Testis (tissue), 2 donors: ENCODE measurements at regions not wholly inside any gene's neighbourhood (a gene's known extent, or its start where the extent isn't known, plus 50 kb on each side); places are given as distances from the start of the nearest gene placed in this dataset.

Experiments used
- DNase-seq: peaks from one replicate; pipeline ENCODE4 v3.0.0-alpha.2; 2019
- H3K27ac ChIP-seq, 2 donors: fragments of 200-600 bp; sonication (generic); one replicate each; pipeline ENCODE4 v1.5.1; 2019
- H3K27me3 ChIP-seq: fragments of 200-600 bp; sonication (generic); one replicate; pipeline ENCODE4 v1.5.1; 2019
- H3K36me3 ChIP-seq: fragments of 200-600 bp; sonication (generic); one replicate; pipeline ENCODE4 v1.5.1; 2017; ENCODE audit warnings: low read depth; ENCODE audit errors: missing control alignments
- H3K4me1 ChIP-seq: fragments of 200-600 bp; sonication (generic); one replicate; pipeline ENCODE4 v1.5.1; 2019
- H3K4me3 ChIP-seq, 2 donors: fragments of 200-600 bp; sonication (generic); one replicate each; pipeline ENCODE4 v1.5.1; 2017 to 2019
- H3K9me3 ChIP-seq: fragments of 200-600 bp; sonication (generic); one replicate; pipeline ENCODE4 v1.5.1; 2017
- CTCF ChIP-seq, 3 experiments: fragments of 450-650 bp in 2 of 3; fragments of 200-600 bp in 1 of 3; sonication (generic) in 1 of 3; IDR thresholded peaks; one replicate each; pipeline ENCODE4 v1.5.1; 2016 to 2019; ENCODE audit warnings: antibody characterized with exemption in 3 of 3, mild to moderate bottlenecking in 2 of 3, moderate library complexity in 1 of 3
- POLR2A ChIP-seq: fragments of 450-650 bp; IDR thresholded peaks from one replicate; pipeline ENCODE4 v1.6.1; 2017; ENCODE audit warnings: antibody characterized with exemption, mild to moderate bottlenecking, moderate library complexity
- WGBS, 2 donors: methylation state at CpG; one replicate each; pipeline ENCODE4 v1.1.5; 2018; 5-methylcytosine and 5-hydroxymethylcytosine counted together
- intact Hi-C: fragments of 100-400 bp; cut with DNase I; formaldehyde crosslinking; loops from one replicate; pipeline ENCODE4 v1.15.1; 2023; ENCODE audit warnings: low total_unique reads

GRCh38 chr3:110397115-110397514, 674.5 kb upstream of the NECTIN3 start:
- no peak for DNase-seq
- no peak for TF ChIP-seq CTCF (IDR thresholded peaks at IDR 0.05)
- no peaks in the 10 kb centered on the region for H3K9me3 ChIP-seq
- intact Hi-C loops, result no loop called here
- no peak overlapping the region for H3K27ac ChIP-seq
- 50 to 52% methylated on average over 1 of the region's 1 CpG for WGBS, 2 donors
- no peaks in the 10 kb centered on the region for H3K27me3 ChIP-seq
- H3K4me3 ChIP-seq, result no peak overlapping the region
- no peaks in the 10 kb centered on the region for H3K4me1 ChIP-seq
- H3K36me3 ChIP-seq, result no peaks in the 10 kb centered on the region

GRCh38 chr3:110400315-110400714, 671.3 kb upstream of the NECTIN3 start:
- H3K27me3 ChIP-seq, result no peaks in the 10 kb centered on the region
- no peaks in the 10 kb centered on the region for H3K36me3 ChIP-seq
- no peak for DNase-seq
- intact Hi-C loops, result no loop called here
- WGBS, 2 donors, result 68 to 84% methylated on average over 2 of the region's 2 CpGs
- H3K4me3 ChIP-seq, result no peak overlapping the region
- H3K4me1 ChIP-seq, result no peaks in the 10 kb centered on the region
- H3K27ac ChIP-seq, result no peak overlapping the region
- H3K9me3 ChIP-seq, result no peaks in the 10 kb centered on the region
- no peak for TF ChIP-seq POLR2A
- TF ChIP-seq CTCF (IDR thresholded peaks at IDR 0.05), result no peak

GRCh38 chr3:110405830-110406585, 665.6 kb upstream of the NECTIN3 start:
- Histone ChIP-seq H3K4me3 (no peak overlapping the region), H3K4me1 (no peaks in the 10 kb centered on the region), H3K36me3 (no peaks in the 10 kb centered on the region), H3K9me3 (no peaks in the 10 kb centered on the region), H3K27me3 (no peaks in the 10 kb centered on the region), H3K27ac (no peak overlapping the region)
- DNase-seq, result no peak
- 37 to 48% methylated on average over 1 of the region's 1 CpG for WGBS, 2 donors
- intact Hi-C loops, result no loop called here
- no peak for TF ChIP-seq CTCF (IDR thresholded peaks at IDR 0.05)
- no peak for TF ChIP-seq POLR2A

- no peak for DNase-seq
- Histone ChIP-seq H3K4me3 (no peak overlapping the region), H3K4me1 (no peaks in the 10 kb centered on the region), H3K36me3 (no peaks in the 10 kb centered on the region), H3K27ac (no peak overlapping the region), H3K9me3 (no peaks in the 10 kb centered on the region), H3K27me3 (no peaks in the 10 kb centered on the region)
- no peak for TF ChIP-seq POLR2A
- no peak for TF ChIP-seq CTCF (IDR thresholded peaks at IDR 0.05)
- WGBS, 2 donors, result 96% methylated on average over 3 of the region's 3 CpGs
- intact Hi-C loops, result no loop called here
Observed at GRCh38 chr3:110413266-110413665, 658.4 kb upstream of the NECTIN3 start.
